HEK293T (cell line): ENCODE measurements at regions not wholly inside any gene's neighbourhood (a gene's known extent, or its start where the extent isn't known, plus 50 kb on each side); places are given as distances from the start of the nearest gene placed in this dataset.

Source experiments
- BHLHE40 ChIP-seq: fragments of 450-650 bp; IDR thresholded peaks from 2 replicates; pipeline ENCODE4 v1.6.1; 2016; ENCODE audit warnings: mild to moderate bottlenecking, moderate library complexity, borderline replicate concordance
- CTBP1 ChIP-seq: fragments of 450-650 bp; IDR thresholded peaks from 2 replicates; pipeline ENCODE4 v1.6.1; 2016; ENCODE audit warnings: borderline replicate concordance
- FOXK2 ChIP-seq: fragments of 450-650 bp; IDR thresholded peaks from 2 replicates; pipeline ENCODE4 v1.6.1; 2016; ENCODE audit warnings: mild to moderate bottlenecking
- FOXM1 ChIP-seq: fragments of 450-650 bp; IDR thresholded peaks from 2 replicates; pipeline ENCODE4 v1.6.1; 2017; ENCODE audit warnings: mild to moderate bottlenecking, borderline replicate concordance
- HDGF ChIP-seq: fragments of 450-650 bp; IDR thresholded peaks from 2 replicates; pipeline ENCODE4 v1.6.1; 2017; ENCODE audit warnings: antibody characterized with exemption, borderline replicate concordance
- SP1 ChIP-seq: fragments of 450-650 bp; IDR thresholded peaks from 2 replicates; pipeline ENCODE4 v1.6.1; 2017
- TARDBP ChIP-seq: fragments of 450-650 bp; IDR thresholded peaks from 2 replicates; pipeline ENCODE4 v1.6.1; 2016
- ZNF384 ChIP-seq: fragments of 450-650 bp; IDR thresholded peaks from 2 replicates; pipeline ENCODE4 v1.6.1; 2016
- TF ChIP-seq, protein P1 (sequence below): fragments of 450-650 bp; IDR thresholded peaks from 2 replicates; pipeline ENCODE4 v1.6.1; 2016

DNA sequence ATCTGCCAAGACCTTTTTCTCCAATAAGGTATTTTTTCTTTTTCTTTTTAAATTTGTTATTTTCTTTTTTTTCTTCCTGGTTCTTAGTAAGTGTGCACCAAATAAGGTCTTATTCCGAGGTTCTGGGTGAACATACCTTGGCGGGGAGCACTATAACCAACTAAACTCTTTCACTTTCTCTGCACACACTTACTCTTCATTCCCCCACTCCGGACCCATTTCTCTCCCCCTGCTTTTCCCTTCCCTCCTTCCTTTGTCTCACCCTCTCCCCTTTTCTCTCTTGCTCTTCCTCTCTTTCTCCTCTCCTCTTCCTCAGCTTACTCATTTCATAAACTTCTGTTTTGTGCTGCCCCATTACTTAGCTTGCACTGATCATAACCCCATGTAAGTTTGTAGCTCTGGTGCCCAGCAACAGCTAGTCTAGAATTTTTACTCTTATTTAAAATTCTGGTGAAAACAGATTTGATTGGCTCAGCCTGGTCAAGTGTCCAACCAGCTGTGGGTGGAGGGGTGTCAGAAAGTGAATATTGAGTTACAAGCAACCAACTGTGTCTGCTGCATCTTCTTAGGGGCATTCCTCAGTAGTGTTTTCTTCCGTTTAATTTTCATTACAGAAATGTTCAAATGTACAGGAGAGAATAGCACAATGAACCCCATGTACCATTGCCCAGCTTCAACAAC, 297.5 kb downstream of the SHQ1 start:
- TF ChIP-seq ZNF384 (no peak), HDGF (no peak), CTBP1 (no peak), TARDBP (no peak), FOXK2 (no peak), SP1 (no peak), BHLHE40 (no peak), FOXM1 (no peak)
- TF ChIP-seq, protein P1, sequence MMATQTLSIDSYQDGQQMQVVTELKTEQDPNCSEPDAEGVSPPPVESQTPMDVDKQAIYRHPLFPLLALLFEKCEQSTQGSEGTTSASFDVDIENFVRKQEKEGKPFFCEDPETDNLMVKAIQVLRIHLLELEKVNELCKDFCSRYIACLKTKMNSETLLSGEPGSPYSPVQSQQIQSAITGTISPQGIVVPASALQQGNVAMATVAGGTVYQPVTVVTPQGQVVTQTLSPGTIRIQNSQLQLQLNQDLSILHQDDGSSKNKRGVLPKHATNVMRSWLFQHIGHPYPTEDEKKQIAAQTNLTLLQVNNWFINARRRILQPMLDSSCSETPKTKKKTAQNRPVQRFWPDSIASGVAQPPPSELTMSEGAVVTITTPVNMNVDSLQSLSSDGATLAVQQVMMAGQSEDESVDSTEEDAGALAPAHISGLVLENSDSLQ: no peak
